22Rv1 (cell line): ENCODE measurements at regions not wholly inside any gene's neighbourhood (a gene's known extent, or its start where the extent isn't known, plus 50 kb on each side); places are given as distances from the start of the nearest gene placed in this dataset.

Experiments
- H3K27ac ChIP-seq: fragments of 450-650 bp; 2 replicates; pipeline ENCODE4 v1.5.1; 2017
- CTCF ChIP-seq: fragments of 450-650 bp; IDR thresholded peaks from 2 replicates; pipeline ENCODE4 v1.5.1; 2017; ENCODE audit warnings: mild to moderate bottlenecking
- ZFX ChIP-seq: fragments of 450-650 bp; IDR thresholded peaks from 2 replicates; pipeline ENCODE4 v1.6.1; 2017; ENCODE audit warnings: antibody characterized with exemption, borderline replicate concordance

- TF ChIP-seq ZFX (no peak), CTCF (no peak)
- no peak overlapping the region for H3K27ac ChIP-seq
These were observed 94.6 kb downstream of the HPGD start for GRCh38 chr4:174427571-174428140.

- no peak overlapping the region for H3K27ac ChIP-seq
- TF ChIP-seq CTCF (no peak), ZFX (no peak)
These were observed 96.6 kb downstream of the HPGD start for GRCh38 chr4:174425669-174426068.

- peak overlapping the region; percentile 27; the same call in 1 of the 2 replicates for H3K27ac ChIP-seq
- no peak for TF ChIP-seq CTCF
- TF ChIP-seq ZFX, result no peak
These were observed 98.9 kb downstream of the HPGD start for GRCh38 chr4:174423257-174423944.

DNA sequence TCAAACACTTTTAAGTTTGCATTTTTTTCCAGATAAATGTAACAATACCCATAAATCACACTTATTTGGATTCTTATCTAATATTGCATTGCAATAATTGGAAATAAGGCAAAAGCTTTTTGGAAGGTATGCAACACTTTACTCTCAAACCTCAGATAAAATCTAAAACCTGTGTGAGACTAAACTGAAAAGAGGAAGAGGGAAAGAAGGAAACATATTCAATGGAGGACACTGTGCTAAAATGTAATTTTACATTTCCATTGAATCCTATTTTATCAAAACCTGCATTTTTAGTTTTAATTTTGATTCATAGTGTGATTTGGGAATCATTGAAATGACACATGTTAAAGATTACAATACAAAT lies 99.4 kb downstream of the HPGD start:
- TF ChIP-seq CTCF, result no peak
- no peak for TF ChIP-seq ZFX
- H3K27ac ChIP-seq, result peak overlapping the region; percentile 27; the same call in 1 of the 2 replicates

GRCh38 chr4:174420316-174420715 lies 102.0 kb downstream of the HPGD start:
- TF ChIP-seq ZFX (no peak), CTCF (no peak)
- H3K27ac ChIP-seq, result no peak overlapping the region

- no peak overlapping the region for H3K27ac ChIP-seq
- no peak for TF ChIP-seq ZFX
- no peak for TF ChIP-seq CTCF
These were observed 103.6 kb downstream of the HPGD start for GRCh38 chr4:174418640-174419212.

- TF ChIP-seq ZFX (no peak), CTCF (no peak)
- no peak overlapping the region for H3K27ac ChIP-seq
These were observed 113.3 kb downstream of the HPGD start for GRCh38 chr4:174408841-174409552.
